GM12878 (cell line): ENCODE measurements at regions not wholly inside any gene's neighbourhood (a gene's known extent, or its start where the extent isn't known, plus 50 kb on each side); places are given as distances from the start of the nearest gene placed in this dataset.

ENCODE experiments used
- ATAC-seq: fragments of 200-7000 bp; cut with Tn5 transposase; 3 replicates; pipeline ENCODE4 v1.9.1; 2020; ENCODE audit warnings: mild to moderate bottlenecking, moderate library complexity
- BruUV-seq: library from RNA; stranded (reverse); fragments of 400-500 nt; replicated peaks from 2 replicates; lab custom pipeline; 2021; lab: Mats Ljungman, UMichigan
- CTCF ChIA-PET: fragments of 300-600 bp; sonication (Branson Sonifier 250); formaldehyde crosslinking; extraction: SDS; loops from one replicate; lab custom pipeline; 2021; ENCODE audit warnings: inconsistent platforms; lab: Yijun Ruan, JAX
- POLR2A ChIA-PET: fragments of 350-600 bp; formaldehyde crosslinking; extraction: SDS; loops from one replicate; lab custom pipeline; 2021; ENCODE audit warnings: inconsistent platforms; lab: Charles Lee
- RAD21 ChIA-PET: fragments of 300-600 bp; sonication (Branson Sonifier 250); formaldehyde crosslinking; loops from one replicate; lab custom pipeline; 2023; ENCODE audit warnings: antibody characterized with exemption; ENCODE audit not compliant: unreplicated experiment; lab: Charles Lee
- SMC1A ChIA-PET: fragments of 300-600 bp; sonication (Branson Sonifier 250); formaldehyde crosslinking; loops from one replicate; lab custom pipeline; 2023; ENCODE audit not compliant: unreplicated experiment, uncharacterized antibody; lab: Charles Lee
- DNase-seq: peaks from one replicate; pipeline ENCODE4 v3.0.0-alpha.2; 2011; ENCODE audit warnings: low read depth, low spot score
- FAIRE-seq: peaks from 3 replicates; lab custom pipeline; 2011; peaks lifted over from hg19 to GRCh38; lab: Jason Lieb, UNC
- H2AFZ ChIP-seq: 2 replicates; pipeline ENCODE4 v1.6.0; 2011; ENCODE audit warnings: low read depth, low read length, control low read depth; ENCODE audit not compliant: control insufficient read depth
- H3K27ac ChIP-seq: 2 replicates; pipeline ENCODE4 v1.5.1; 2011; ENCODE audit warnings: control low read depth; ENCODE audit not compliant: control insufficient read depth, insufficient read depth
- H3K27me3 ChIP-seq, 2 experiments: replicated peaks in 1 of 2; 2 replicates each; pipeline versions ENCODE4 v1.6.0 to v1.6.1; 2011; ENCODE audit warnings: low read length in 1 of 2; ENCODE audit not compliant: control insufficient read depth in 2 of 2, insufficient read depth in 2 of 2
- H3K36me3 ChIP-seq, 2 experiments: 2 replicates each; pipeline ENCODE4 v1.5.1; 2011; ENCODE audit warnings: low read length in 1 of 2; ENCODE audit not compliant: control insufficient read depth in 2 of 2, insufficient read depth in 2 of 2
- H3K4me1 ChIP-seq: 2 replicates; pipeline ENCODE4 v1.6.1; 2011; ENCODE audit warnings: mild to moderate bottlenecking, low read length, moderate library complexity, mixed read lengths; ENCODE audit not compliant: control insufficient read depth, insufficient read depth
- H3K4me2 ChIP-seq: 2 replicates; pipeline ENCODE4 v1.6.0; 2011; ENCODE audit warnings: control low read depth; ENCODE audit not compliant: control insufficient read depth, insufficient read depth
- H3K4me3 ChIP-seq: fragments of 200-600 bp; sonication (generic); 2 replicates; pipeline ENCODE4 v1.5.1; 2016
- H3K79me2 ChIP-seq: 2 replicates; pipeline ENCODE4 v1.6.0; 2011; ENCODE audit warnings: low read length; ENCODE audit not compliant: control insufficient read depth, insufficient read depth
- H3K9ac ChIP-seq: 2 replicates; pipeline ENCODE4 v1.8.0; 2011; ENCODE audit warnings: low read length, control low read depth, mixed read lengths; ENCODE audit not compliant: control insufficient read depth, insufficient read depth
- H3K9me3 ChIP-seq: replicated peaks from 3 replicates; pipeline ENCODE4 v1.5.1; 2011; ENCODE audit warnings: mild to moderate bottlenecking, low read length; ENCODE audit not compliant: control insufficient read depth, insufficient read depth
- H4K20me1 ChIP-seq: 2 replicates; pipeline ENCODE4 v1.6.0; 2011; ENCODE audit not compliant: control insufficient read depth, insufficient read depth
- BACH1 ChIP-seq: fragments of 450-650 bp; IDR thresholded peaks from 2 replicates; pipeline ENCODE4 v1.6.1; 2017; ENCODE audit warnings: mild to moderate bottlenecking, borderline replicate concordance
- CHD2 ChIP-seq: IDR thresholded peaks from 2 replicates; pipeline ENCODE4 v1.6.1; 2011; ENCODE audit warnings: low read depth, low read length, improper control_type of control experiment, borderline replicate concordance
- DPF2 ChIP-seq: fragments of 450-650 bp; IDR thresholded peaks from 2 replicates; pipeline ENCODE4 v1.6.1; 2017; ENCODE audit warnings: mild to moderate bottlenecking
- EZH2 ChIP-seq: IDR thresholded peaks from 2 replicates; pipeline ENCODE4 v1.6.1; 2012; ENCODE audit warnings: low read depth, mild to moderate bottlenecking, control low read depth, inconsistent platforms, low read length, borderline replicate concordance; ENCODE audit not compliant: control insufficient read depth
- GABPA ChIP-seq: IDR thresholded peaks from 2 replicates; pipeline ENCODE4 v1.6.1; 2014; ENCODE audit warnings: antibody characterized with exemption, low read depth, mild to moderate bottlenecking, inconsistent platforms
- HCFC1 ChIP-seq: fragments of 150-350 bp; IDR thresholded peaks from 2 replicates; pipeline ENCODE4 v1.6.1; 2014; ENCODE audit warnings: low read length
- IKZF2 ChIP-seq, 2 experiments: fragments of 450-650 bp; IDR thresholded peaks; 2 replicates each; pipeline ENCODE4 v1.6.1; 2017; ENCODE audit warnings: mild to moderate bottlenecking in 2 of 2, moderate library complexity in 2 of 2
- RAD21 ChIP-seq: IDR thresholded peaks from 2 replicates; pipeline ENCODE4 v1.6.1; 2011; ENCODE audit warnings: mild to moderate bottlenecking, low read depth, low read length, moderate library complexity; ENCODE audit not compliant: insufficient read depth
- RBBP5 ChIP-seq: fragments of 200-600 bp; sonication (generic); conservative IDR thresholded peaks from 2 replicates; pipeline ENCODE4 v1.6.1; 2016
- SIN3A ChIP-seq: IDR thresholded peaks from 2 replicates; pipeline ENCODE4 v1.6.1; 2012; ENCODE audit warnings: low read depth, low read length, improper control_type of control experiment
- TAF1 ChIP-seq: IDR thresholded peaks from 2 replicates; pipeline ENCODE4 v1.6.1; 2011; ENCODE audit warnings: mild to moderate bottlenecking, low read depth, low read length, borderline replicate concordance
- TARDBP ChIP-seq: IDR thresholded peaks from 2 replicates; pipeline ENCODE4 v1.6.1; 2016; ENCODE audit warnings: borderline replicate concordance
- YY1 ChIP-seq: IDR thresholded peaks from 2 replicates; pipeline ENCODE4 v1.6.1; 2011; ENCODE audit warnings: low read depth, mild to moderate bottlenecking, low read length
- WGBS: methylation state at CpG from one replicate; pipeline ENCODE4 v1.1.6; 2016; ENCODE audit warnings: low lambda C conversion rate; ENCODE audit not compliant: insufficient replicate concordance, insufficient coverage; ENCODE audit errors: missing lambda C conversion rate; 5-methylcytosine and 5-hydroxymethylcytosine counted together
- in situ Hi-C: fragments of 300-500 bp; cut with MboI; formaldehyde crosslinking; loops from 9 replicates; pipeline ENCODE4 v1.14.3; 2018; ENCODE audit warnings: mixed read lengths
- intact Hi-C: fragments of 100-400 bp; cut with micrococcal nuclease; formaldehyde crosslinking; loops from one replicate; pipeline ENCODE4 v1.14.2; 2022; ENCODE audit not compliant: unreplicated experiment
- TF ChIP-seq, protein P1 (sequence below): fragments of 450-650 bp; IDR thresholded peaks from 2 replicates; pipeline ENCODE4 v1.6.1; 2017; ENCODE audit warnings: borderline replicate concordance
- TF ChIP-seq, protein P2 (sequence below): IDR thresholded peaks from 2 replicates; pipeline ENCODE4 v1.6.1; 2012; ENCODE audit warnings: improper control_type of control experiment, low read depth, low read length; ENCODE audit not compliant: insufficient replicate concordance
- TF ChIP-seq, protein P3 (sequence below): fragments of 450-650 bp; IDR thresholded peaks from 2 replicates; pipeline ENCODE4 v1.6.1; 2017; ENCODE audit warnings: mild to moderate bottlenecking, moderate library complexity

DNA sequence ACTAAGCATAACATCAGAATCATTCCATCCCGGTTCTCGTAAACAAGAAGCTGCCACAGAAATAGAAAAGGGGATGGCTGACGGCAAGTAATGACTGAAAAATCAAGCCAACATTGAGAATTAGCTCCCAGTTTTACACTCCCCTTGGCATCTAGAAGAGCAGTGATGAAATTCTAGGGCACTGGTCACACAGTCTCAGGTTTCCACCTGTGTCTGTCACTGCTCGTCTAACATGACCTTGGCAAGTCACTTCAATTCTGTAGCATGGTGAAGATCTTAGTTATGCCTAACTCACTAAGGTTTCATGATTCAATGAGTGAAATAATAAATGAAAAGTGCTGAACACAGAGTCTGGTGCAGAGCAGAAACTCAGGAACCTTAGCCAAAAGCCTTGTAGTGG, 272.3 kb upstream of the ARRDC4 start:
- Histone ChIP-seq H3K9ac (no peak overlapping the region), H2AFZ (no peak overlapping the region), H3K27ac (no peak overlapping the region), H3K4me2 (no peak overlapping the region), H4K20me1 (no peaks in the 10 kb centered on the region), H3K27me3 (no peaks in the 10 kb centered on the region), H3K36me3 (no peaks in the 10 kb centered on the region), H3K79me2 (no peaks in the 10 kb centered on the region), H3K4me3 (no peak overlapping the region), H3K9me3 (no peaks in the 10 kb centered on the region), H3K4me1 (no peaks in the 10 kb centered on the region)
- no peak for DNase-seq
- intact Hi-C loops: no loop called here
- BruUV-seq: no TSS peak
- ChIA-PET RAD21 (no interaction called here), SMC1A (interaction anchor here (1.2 kb wide), 1 partner anchor 8 kb away, joined by 3 read pairs; no protein-coding TSS in a partner anchor), CTCF (no interaction called here), POLR2A (interaction anchor here (0.6 kb wide), 1 partner anchor 239 kb away, joined by 3 read pairs; no protein-coding TSS in a partner anchor)
- WGBS: 41% methylated on average over 4 of the region's 4 CpGs
- in situ Hi-C loops: no loop called here
- FAIRE-seq: no peak
- ATAC-seq: no peak
- TF ChIP-seq CHD2: no peak
- TF ChIP-seq, protein P1, sequence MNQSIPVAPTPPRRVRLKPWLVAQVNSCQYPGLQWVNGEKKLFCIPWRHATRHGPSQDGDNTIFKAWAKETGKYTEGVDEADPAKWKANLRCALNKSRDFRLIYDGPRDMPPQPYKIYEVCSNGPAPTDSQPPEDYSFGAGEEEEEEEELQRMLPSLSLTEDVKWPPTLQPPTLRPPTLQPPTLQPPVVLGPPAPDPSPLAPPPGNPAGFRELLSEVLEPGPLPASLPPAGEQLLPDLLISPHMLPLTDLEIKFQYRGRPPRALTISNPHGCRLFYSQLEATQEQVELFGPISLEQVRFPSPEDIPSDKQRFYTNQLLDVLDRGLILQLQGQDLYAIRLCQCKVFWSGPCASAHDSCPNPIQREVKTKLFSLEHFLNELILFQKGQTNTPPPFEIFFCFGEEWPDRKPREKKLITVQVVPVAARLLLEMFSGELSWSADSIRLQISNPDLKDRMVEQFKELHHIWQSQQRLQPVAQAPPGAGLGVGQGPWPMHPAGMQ: no peak
- no peak for TF ChIP-seq TARDBP
- TF ChIP-seq SIN3A: no peak
- no peak for TF ChIP-seq BACH1
- TF ChIP-seq TAF1: no peak
- TF ChIP-seq RBBP5: no peak
- TF ChIP-seq GABPA: no peak
- TF ChIP-seq, protein P2, sequence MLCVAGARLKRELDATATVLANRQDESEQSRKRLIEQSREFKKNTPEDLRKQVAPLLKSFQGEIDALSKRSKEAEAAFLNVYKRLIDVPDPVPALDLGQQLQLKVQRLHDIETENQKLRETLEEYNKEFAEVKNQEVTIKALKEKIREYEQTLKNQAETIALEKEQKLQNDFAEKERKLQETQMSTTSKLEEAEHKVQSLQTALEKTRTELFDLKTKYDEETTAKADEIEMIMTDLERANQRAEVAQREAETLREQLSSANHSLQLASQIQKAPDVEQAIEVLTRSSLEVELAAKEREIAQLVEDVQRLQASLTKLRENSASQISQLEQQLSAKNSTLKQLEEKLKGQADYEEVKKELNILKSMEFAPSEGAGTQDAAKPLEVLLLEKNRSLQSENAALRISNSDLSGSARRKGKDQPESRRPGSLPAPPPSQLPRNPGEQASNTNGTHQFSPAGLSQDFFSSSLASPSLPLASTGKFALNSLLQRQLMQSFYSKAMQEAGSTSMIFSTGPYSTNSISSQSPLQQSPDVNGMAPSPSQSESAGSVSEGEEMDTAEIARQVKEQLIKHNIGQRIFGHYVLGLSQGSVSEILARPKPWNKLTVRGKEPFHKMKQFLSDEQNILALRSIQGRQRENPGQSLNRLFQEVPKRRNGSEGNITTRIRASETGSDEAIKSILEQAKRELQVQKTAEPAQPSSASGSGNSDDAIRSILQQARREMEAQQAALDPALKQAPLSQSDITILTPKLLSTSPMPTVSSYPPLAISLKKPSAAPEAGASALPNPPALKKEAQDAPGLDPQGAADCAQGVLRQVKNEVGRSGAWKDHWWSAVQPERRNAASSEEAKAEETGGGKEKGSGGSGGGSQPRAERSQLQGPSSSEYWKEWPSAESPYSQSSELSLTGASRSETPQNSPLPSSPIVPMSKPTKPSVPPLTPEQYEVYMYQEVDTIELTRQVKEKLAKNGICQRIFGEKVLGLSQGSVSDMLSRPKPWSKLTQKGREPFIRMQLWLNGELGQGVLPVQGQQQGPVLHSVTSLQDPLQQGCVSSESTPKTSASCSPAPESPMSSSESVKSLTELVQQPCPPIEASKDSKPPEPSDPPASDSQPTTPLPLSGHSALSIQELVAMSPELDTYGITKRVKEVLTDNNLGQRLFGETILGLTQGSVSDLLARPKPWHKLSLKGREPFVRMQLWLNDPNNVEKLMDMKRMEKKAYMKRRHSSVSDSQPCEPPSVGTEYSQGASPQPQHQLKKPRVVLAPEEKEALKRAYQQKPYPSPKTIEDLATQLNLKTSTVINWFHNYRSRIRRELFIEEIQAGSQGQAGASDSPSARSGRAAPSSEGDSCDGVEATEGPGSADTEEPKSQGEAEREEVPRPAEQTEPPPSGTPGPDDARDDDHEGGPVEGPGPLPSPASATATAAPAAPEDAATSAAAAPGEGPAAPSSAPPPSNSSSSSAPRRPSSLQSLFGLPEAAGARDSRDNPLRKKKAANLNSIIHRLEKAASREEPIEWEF: no peak
- TF ChIP-seq RAD21: no peak
- TF ChIP-seq, protein P3, sequence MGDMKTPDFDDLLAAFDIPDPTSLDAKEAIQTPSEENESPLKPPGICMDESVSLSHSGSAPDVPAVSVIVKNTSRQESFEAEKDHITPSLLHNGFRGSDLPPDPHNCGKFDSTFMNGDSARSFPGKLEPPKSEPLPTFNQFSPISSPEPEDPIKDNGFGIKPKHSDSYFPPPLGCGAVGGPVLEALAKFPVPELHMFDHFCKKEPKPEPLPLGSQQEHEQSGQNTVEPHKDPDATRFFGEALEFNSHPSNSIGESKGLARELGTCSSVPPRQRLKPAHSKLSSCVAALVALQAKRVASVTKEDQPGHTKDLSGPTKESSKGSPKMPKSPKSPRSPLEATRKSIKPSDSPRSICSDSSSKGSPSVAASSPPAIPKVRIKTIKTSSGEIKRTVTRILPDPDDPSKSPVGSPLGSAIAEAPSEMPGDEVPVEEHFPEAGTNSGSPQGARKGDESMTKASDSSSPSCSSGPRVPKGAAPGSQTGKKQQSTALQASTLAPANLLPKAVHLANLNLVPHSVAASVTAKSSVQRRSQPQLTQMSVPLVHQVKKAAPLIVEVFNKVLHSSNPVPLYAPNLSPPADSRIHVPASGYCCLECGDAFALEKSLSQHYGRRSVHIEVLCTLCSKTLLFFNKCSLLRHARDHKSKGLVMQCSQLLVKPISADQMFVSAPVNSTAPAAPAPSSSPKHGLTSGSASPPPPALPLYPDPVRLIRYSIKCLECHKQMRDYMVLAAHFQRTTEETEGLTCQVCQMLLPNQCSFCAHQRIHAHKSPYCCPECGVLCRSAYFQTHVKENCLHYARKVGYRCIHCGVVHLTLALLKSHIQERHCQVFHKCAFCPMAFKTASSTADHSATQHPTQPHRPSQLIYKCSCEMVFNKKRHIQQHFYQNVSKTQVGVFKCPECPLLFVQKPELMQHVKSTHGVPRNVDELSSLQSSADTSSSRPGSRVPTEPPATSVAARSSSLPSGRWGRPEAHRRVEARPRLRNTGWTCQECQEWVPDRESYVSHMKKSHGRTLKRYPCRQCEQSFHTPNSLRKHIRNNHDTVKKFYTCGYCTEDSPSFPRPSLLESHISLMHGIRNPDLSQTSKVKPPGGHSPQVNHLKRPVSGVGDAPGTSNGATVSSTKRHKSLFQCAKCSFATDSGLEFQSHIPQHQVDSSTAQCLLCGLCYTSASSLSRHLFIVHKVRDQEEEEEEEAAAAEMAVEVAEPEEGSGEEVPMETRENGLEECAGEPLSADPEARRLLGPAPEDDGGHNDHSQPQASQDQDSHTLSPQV: no peak
- no peak for TF ChIP-seq YY1
- TF ChIP-seq IKZF2 (IDR thresholded peaks at IDR 0.05): no peak
- TF ChIP-seq EZH2: no peak
- TF ChIP-seq HCFC1: no peak
- TF ChIP-seq DPF2: no peak
